HG03521 (cell line): ENCODE measurements at regions not wholly inside any gene's neighbourhood (a gene's known extent, or its start where the extent isn't known, plus 50 kb on each side); places are given as distances from the start of the nearest gene placed in this dataset.

ENCODE experiments used
- ATAC-seq: cut with Tn5 transposase; IDR thresholded peaks from one replicate; pipeline ENCODE4 v1.9.1; 2021; ENCODE audit warnings: mild to moderate bottlenecking, moderate library complexity; ENCODE audit not compliant: unreplicated experiment

DNA sequence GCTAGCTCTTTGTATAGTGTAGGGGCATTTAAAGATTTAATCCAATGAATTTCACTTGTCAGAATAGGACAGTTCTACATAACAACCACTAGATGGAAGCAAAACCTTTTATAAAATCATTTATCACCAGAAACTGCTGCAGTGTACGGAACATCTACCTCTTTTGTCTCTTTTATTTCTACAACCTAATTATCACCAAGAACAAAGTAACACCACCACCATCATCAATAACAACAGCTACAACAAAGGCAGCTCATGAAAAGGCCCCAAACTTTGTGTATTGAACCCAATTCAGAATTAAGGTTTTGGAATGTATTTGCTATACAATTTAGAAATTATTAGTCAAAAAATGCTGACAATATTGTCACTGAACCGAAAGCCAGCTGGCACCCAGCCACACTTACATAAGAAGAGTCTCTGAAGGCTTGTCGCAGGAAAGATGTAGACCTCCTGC is 260.9 kb upstream of the RPS6KA3 start:
- no peak for ATAC-seq

GRCh38 chrX:20527041-20527440 is 260.3 kb upstream of the RPS6KA3 start:
- no peak for ATAC-seq

DNA sequence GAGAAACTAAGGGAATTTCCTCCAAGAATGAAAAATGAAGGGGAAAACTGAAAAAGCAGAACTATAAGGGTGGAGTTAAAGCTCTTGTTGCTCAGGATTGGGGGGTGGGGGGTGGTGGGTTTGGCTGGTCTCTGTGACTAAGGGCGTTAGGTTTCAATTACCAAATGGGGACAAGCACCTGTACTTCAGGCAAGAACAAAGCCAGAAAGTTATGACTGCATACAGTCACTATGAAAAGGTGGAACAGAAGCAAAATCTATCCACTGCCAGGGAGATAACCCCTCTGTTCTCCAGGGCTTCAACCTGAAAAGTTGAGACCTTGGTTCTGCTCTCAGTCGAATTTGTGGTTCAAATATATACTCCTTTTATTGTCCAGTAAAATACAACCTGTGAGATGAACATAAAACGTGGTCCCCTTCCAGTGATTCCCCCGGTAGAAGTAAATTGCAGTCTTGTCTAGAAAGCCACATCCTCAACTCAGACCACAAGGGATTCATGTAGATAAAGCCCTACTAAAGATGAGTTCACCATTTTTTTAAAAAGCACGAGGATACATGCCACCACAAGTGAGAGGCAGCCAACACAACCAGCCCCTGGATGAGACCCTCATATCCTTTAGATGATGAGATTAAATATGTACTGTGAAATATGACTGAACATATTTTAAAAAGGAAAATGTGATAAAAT is 257.1 kb upstream of the RPS6KA3 start:
- no peak for ATAC-seq

GRCh38 chrX:20522420-20522819 is 255.7 kb upstream of the RPS6KA3 start:
- no peak for ATAC-seq

GRCh38 chrX:20521222-20521621 is 254.5 kb upstream of the RPS6KA3 start:
- ATAC-seq: no peak

- no peak for ATAC-seq
Measured at GRCh38 chrX:20519826-20520225, 253.1 kb upstream of the RPS6KA3 start.

- ATAC-seq: no peak
Measured at GRCh38 chrX:20519146-20519545, 252.4 kb upstream of the RPS6KA3 start.

GRCh38 chrX:20517565-20517964 is 250.9 kb upstream of the RPS6KA3 start:
- no peak for ATAC-seq

DNA sequence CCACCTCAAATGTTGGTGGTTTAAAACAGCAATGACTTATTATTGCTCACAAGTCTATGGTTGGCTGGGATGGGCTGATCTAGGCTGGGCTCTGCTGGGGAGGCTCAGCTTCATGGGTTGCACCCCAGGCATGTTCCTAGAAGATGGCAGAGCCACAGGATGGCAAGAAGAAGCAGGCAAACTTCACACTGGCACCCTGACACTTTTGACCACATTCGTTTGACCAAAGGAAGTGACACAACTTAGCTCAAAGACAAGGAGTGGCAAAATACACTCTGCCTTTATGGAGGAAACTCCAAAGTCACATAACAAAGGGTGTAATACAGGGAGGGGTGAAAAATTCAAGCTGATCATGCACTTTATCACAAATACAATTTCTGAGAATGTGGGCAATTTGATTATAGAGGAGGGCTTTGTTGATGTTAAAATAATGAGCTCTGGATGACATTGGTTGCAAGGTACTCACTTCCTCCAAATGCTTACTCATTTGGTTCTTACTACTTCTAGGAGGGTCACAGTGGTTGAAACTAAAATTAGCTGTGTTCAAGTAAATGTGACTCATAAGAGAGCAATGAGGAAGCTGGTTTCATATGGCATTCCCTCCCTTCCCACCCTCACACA is 249.2 kb upstream of the RPS6KA3 start:
- peak; percentile 98 for ATAC-seq

DNA sequence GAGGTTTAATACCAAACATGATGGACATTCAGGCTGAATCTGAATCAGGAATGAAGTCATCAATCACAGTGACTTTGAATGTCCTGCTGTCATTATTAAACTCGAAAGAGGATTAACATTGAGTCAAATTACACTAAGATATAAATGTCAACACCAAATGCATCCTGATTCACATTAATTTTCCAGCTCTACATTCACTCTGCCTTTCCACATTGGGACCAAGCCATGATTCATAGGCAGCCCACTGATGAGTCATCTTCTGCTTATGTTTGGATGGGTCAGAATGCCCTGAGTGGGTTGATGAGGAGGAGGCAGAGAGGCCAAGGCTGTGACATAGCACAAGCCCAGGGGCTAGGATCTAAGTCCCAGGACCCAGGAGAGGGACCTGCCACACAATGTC is 247.6 kb upstream of the RPS6KA3 start:
- no peak for ATAC-seq

GRCh38 chrX:20513185-20513584 is 246.5 kb upstream of the RPS6KA3 start:
- ATAC-seq: no peak

- no peak for ATAC-seq
Measured at GRCh38 chrX:20511792-20512191, 245.1 kb upstream of the RPS6KA3 start.

DNA sequence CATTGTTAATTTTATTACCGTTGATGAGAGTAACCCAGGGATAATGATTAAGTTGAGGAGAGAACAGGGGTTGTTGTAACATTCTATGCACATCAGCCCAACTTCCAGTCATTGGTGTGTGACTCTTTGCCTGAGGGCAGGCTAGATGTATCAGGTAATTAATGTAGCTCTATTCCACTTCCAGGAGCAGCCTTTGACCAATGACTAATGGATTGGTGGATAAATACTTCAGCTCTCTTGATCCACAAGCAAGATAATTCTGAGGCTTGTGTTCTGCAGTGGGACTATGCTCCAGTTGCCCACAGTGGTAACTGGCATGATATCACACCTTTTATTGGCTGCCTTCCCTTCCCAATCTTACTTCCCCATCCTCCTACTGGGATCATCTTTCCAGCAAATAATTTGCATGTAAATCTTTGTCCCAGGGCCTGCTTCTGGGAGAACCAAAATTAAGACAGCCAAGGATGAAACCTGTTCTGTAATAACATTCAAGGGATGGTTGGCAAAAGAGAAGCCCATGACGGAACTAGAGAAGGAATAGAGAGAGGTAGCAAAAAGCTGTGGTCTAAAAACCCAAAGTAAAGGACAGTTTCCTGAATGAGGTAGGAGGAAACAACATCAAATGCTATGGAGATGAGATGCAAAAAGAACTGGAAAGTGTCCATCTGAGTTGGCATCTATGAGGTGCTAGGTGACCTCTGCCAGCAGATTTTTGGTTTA is 241.4 kb upstream of the RPS6KA3 start:
- no peak for ATAC-seq

DNA sequence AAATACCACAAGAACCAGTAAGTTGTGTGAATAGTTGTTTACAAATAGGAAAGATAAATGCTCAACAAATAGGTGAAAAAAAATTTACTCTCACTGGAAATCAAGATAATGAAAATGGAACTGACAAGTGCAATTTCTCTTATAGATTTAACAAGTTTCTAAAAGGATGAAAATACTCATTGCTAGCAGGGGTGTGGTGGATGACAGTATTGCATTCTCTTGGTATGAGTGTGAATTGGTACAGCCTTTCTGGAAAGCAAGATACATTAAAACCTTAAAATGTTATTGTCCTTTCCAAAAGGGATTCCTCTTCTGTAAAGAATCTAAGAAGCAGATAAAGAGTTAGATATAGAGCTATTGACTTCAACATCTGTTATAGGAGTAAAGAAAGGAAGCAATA is 240.0 kb upstream of the RPS6KA3 start:
- no peak for ATAC-seq

GRCh38 chrX:20500949-20501348 is 234.2 kb upstream of the RPS6KA3 start:
- no peak for ATAC-seq

GRCh38 chrX:20500171-20500865 is 233.6 kb upstream of the RPS6KA3 start:
- ATAC-seq: peak; percentile 59

GRCh38 chrX:20499763-20500162 is 233.1 kb upstream of the RPS6KA3 start:
- ATAC-seq: no peak

DNA sequence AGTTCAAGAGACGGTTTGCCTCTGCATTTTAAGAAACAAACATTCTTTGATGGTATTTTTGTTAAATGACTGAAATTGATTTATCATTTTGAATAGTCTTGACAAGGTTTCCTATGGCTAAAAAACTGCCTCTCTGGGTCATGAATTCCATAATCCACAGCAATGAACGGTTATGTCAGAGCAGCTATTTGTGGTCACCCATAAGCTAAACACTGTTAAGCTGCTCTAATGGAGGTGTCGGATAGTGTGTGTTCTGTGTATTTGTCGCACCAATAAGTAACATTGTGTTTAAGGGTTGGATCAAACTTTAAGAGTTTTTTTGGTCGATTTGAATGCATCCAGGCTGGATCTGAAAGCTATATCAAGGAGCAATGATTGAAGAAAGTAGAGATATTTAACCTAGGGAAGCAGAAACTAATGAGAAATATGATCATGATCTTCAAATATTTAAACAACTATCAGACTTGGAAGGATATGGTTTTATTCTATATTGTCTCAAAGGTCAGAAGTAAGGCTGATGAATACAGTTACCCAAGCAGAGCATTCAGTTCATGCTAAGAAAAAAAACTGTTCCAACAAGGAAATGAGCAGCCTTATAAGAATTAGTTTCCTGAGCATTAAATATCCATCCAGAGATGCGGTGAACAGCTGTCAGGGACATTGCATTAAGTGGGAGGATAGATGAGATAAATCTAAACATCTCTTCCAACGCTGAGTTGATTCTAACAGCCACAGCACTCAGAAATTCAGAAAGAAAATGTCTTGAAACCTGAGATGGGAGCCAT is 232.3 kb upstream of the RPS6KA3 start:
- ATAC-seq: no peak

GRCh38 chrX:20495575-20495974 is 228.9 kb upstream of the RPS6KA3 start:
- ATAC-seq: no peak

GRCh38 chrX:20488473-20488872 is 221.8 kb upstream of the RPS6KA3 start:
- no peak for ATAC-seq

DNA sequence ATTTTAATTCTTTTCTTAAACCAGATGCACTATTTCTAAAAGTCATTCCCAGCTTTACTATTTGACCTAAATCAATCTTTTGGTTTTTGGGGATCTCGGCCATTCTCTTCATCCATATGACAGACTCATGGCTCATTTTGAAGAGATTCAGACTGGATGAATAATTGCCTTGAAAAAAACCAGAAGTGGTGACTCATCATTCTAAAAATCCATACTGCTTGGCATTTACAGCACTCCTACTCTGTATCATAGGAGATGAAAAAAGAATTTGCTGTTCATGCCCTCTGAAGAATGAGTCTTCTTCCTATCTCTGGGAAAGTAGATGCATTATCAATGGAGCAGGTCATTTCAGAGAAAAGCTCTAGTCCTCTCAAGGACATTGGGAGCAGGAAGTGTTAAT is 220.5 kb upstream of the RPS6KA3 start:
- no peak for ATAC-seq
